PC-3 (cell line): ENCODE measurements at regions not wholly inside any gene's neighbourhood (a gene's known extent, or its start where the extent isn't known, plus 50 kb on each side); places are given as distances from the start of the nearest gene placed in this dataset.

Experiments used
- ATAC-seq: fragments of 200-7000 bp; cut with Tn5 transposase; 2 replicates; pipeline ENCODE4 v1.9.1; 2020; ENCODE audit warnings: mild to moderate bottlenecking, moderate library complexity
- BruUV-seq: library from RNA; stranded (reverse); fragments of 400-500 nt; replicated peaks from 2 replicates; lab custom pipeline; 2021; lab: Mats Ljungman, UMichigan
- CTCF ChIA-PET: fragments of 300-600 bp; sonication (Branson Sonifier 250); formaldehyde crosslinking; loops from one replicate; lab custom pipeline; 2022; ENCODE audit warnings: antibody characterized with exemption; lab: Charles Lee
- POLR2A ChIA-PET: fragments of 300-600 bp; sonication (Branson Sonifier 250); formaldehyde crosslinking; loops from one replicate; lab custom pipeline; 2022; ENCODE audit warnings: antibody characterized with exemption; ENCODE audit not compliant: unreplicated experiment; lab: Charles Lee
- DNase-seq: peaks from one replicate; pipeline ENCODE4 v3.0.0-alpha.2; 2015
- H2AFZ ChIP-seq: fragments of 300-600 bp; sonication (generic); 2 replicates; pipeline ENCODE4 v1.6.0; 2016; ENCODE audit warnings: antibody characterized with exemption, low read length
- H3F3A ChIP-seq: fragments of 300-600 bp; sonication (generic); one replicate; pipeline ENCODE4 v1.6.0; 2017; ENCODE audit warnings: antibody characterized with exemption, low read length, control low read depth, mild to moderate bottlenecking; ENCODE audit not compliant: unreplicated experiment
- H3K27ac ChIP-seq: fragments of 300-600 bp; sonication (generic); 2 replicates; pipeline ENCODE4 v1.5.1; 2016; ENCODE audit warnings: mild to moderate bottlenecking, low read length
- H3K27me3 ChIP-seq: fragments of 300-600 bp; sonication (generic); 2 replicates; pipeline ENCODE4 v1.6.1; 2016; ENCODE audit warnings: low read length, mixed read lengths
- H3K36me3 ChIP-seq: fragments of 300-600 bp; sonication (generic); 2 replicates; pipeline ENCODE4 v1.6.1; 2016; ENCODE audit warnings: low read depth, mixed run types, low read length, mixed read lengths
- H3K4me1 ChIP-seq: fragments of 300-600 bp; sonication (generic); 2 replicates; pipeline ENCODE4 v1.5.1; 2016; ENCODE audit warnings: low read length; ENCODE audit not compliant: insufficient read depth
- H3K4me2 ChIP-seq: fragments of 300-600 bp; sonication (generic); 2 replicates; pipeline ENCODE4 v1.6.0; 2016; ENCODE audit warnings: low read length
- H3K4me3 ChIP-seq: fragments of 300-600 bp; sonication (generic); 2 replicates; pipeline ENCODE4 v1.5.1; 2016; ENCODE audit warnings: mild to moderate bottlenecking, low read length, mixed read lengths
- H3K79me2 ChIP-seq: fragments of 300-600 bp; sonication (generic); 2 replicates; pipeline ENCODE4 v1.6.1; 2017; ENCODE audit warnings: low read length, mixed read lengths
- H3K9ac ChIP-seq: fragments of 300-600 bp; sonication (generic); 2 replicates; pipeline ENCODE4 v1.6.0; 2016; ENCODE audit warnings: mild to moderate bottlenecking, low read length
- H3K9me2 ChIP-seq: fragments of 300-600 bp; sonication (generic); replicated peaks from 2 replicates; pipeline ENCODE4 v1.6.1; 2016; ENCODE audit warnings: mixed run types, low read length, mixed read lengths
- H3K9me3 ChIP-seq: fragments of 300-600 bp; sonication (generic); 2 replicates; pipeline ENCODE4 v1.6.1; 2016; ENCODE audit warnings: low read length, mixed read lengths
- H4K20me1 ChIP-seq: fragments of 300-600 bp; sonication (generic); 2 replicates; pipeline ENCODE4 v1.6.1; 2016; ENCODE audit warnings: low read length, mixed read lengths
- CTCF ChIP-seq: fragments of 300-600 bp; sonication (generic); conservative IDR thresholded peaks from 2 replicates; pipeline ENCODE4 v1.5.1; 2017; ENCODE audit warnings: antibody characterized with exemption, low read depth, mild to moderate bottlenecking, low read length
- EZH2 ChIP-seq: fragments of 300-600 bp; sonication (generic); IDR thresholded peaks from one replicate; pipeline ENCODE4 v1.6.1; 2017; ENCODE audit warnings: antibody characterized with exemption, mild to moderate bottlenecking, low read length; ENCODE audit not compliant: unreplicated experiment
- EZH2phosphoT487 ChIP-seq: fragments of 300-600 bp; sonication (generic); IDR thresholded peaks from 2 replicates; pipeline ENCODE4 v1.6.1; 2018; ENCODE audit warnings: mild to moderate bottlenecking, antibody characterized with exemption, low read length, borderline replicate concordance
- intact Hi-C: fragments of 100-400 bp; cut with micrococcal nuclease; formaldehyde crosslinking; loops from 2 replicates; pipeline ENCODE4 v1.9.0; 2023

- H3K4me2 ChIP-seq = no peak overlapping the region
- H3F3A ChIP-seq = no peaks in the 10 kb centered on the region
- no peak overlapping the region for H3K9ac ChIP-seq
- no peaks in the 10 kb centered on the region for H3K4me1 ChIP-seq
- H3K79me2 ChIP-seq = no peaks in the 10 kb centered on the region
- DNase-seq (no peak), ATAC-seq (no peak)
- H3K9me2 ChIP-seq = no peaks in the 10 kb centered on the region
- H4K20me1 ChIP-seq = no peaks in the 10 kb centered on the region
- H3K9me3 ChIP-seq = no peaks in the 10 kb centered on the region
- H3K27me3 ChIP-seq = peaks cover 7% of the 10 kb centered on the region; the same call in 1 of the 2 replicates
- ChIA-PET POLR2A (no interaction called here), CTCF (no interaction called here)
- H2AFZ ChIP-seq = no peak overlapping the region
- intact Hi-C loops = no loop called here
- H3K27ac ChIP-seq = no peak overlapping the region
- no peak overlapping the region for H3K4me3 ChIP-seq
- H3K36me3 ChIP-seq = no peaks in the 10 kb centered on the region
- no peak for TF ChIP-seq EZH2phosphoT487
- TF ChIP-seq EZH2 = no peak
- TF ChIP-seq CTCF = no peak
- no TSS peak for BruUV-seq
These were observed 369.6 kb upstream of the RGMA start for GRCh38 chr15:93458597-93458996.

- TF ChIP-seq EZH2 = no peak
- no peak for TF ChIP-seq CTCF
- TF ChIP-seq EZH2phosphoT487 = no peak
- ATAC-seq (no peak), DNase-seq (no peak)
- H3K36me3 ChIP-seq = no peaks in the 10 kb centered on the region
- H3K4me3 ChIP-seq = no peak overlapping the region
- no peak overlapping the region for H2AFZ ChIP-seq
- intact Hi-C loops = no loop called here
- no peaks in the 10 kb centered on the region for H3K9me2 ChIP-seq
- H3K27me3 ChIP-seq = peaks cover 5% of the 10 kb centered on the region; the same call in 1 of the 2 replicates
- H3K79me2 ChIP-seq = no peaks in the 10 kb centered on the region
- H3K27ac ChIP-seq = no peak overlapping the region
- H3K4me2 ChIP-seq = no peak overlapping the region
- BruUV-seq = no TSS peak
- H3K9me3 ChIP-seq = no peaks in the 10 kb centered on the region
- CTCF ChIA-PET = no interaction called here
- H3F3A ChIP-seq = no peaks in the 10 kb centered on the region
- H3K9ac ChIP-seq = no peak overlapping the region
- no peaks in the 10 kb centered on the region for H4K20me1 ChIP-seq
- no peaks in the 10 kb centered on the region for H3K4me1 ChIP-seq
- POLR2A ChIA-PET = no interaction called here
These were observed 365.8 kb upstream of the RGMA start for GRCh38 chr15:93454788-93455187.

- no peaks in the 10 kb centered on the region for H3K4me1 ChIP-seq
- H2AFZ ChIP-seq = no peak overlapping the region
- no peaks in the 10 kb centered on the region for H3K36me3 ChIP-seq
- DNase-seq = no peak
- no peaks in the 10 kb centered on the region for H3K27me3 ChIP-seq
- BruUV-seq = no TSS peak
- no peak overlapping the region for H3K27ac ChIP-seq
- ATAC-seq = no peak
- H3K9ac ChIP-seq = no peak overlapping the region
- H3K4me3 ChIP-seq = no peak overlapping the region
- TF ChIP-seq EZH2 = no peak
- no peak for TF ChIP-seq EZH2phosphoT487
- no peak for TF ChIP-seq CTCF
- ChIA-PET POLR2A (no interaction called here), CTCF (no interaction called here)
- no peaks in the 10 kb centered on the region for H3K79me2 ChIP-seq
- no peaks in the 10 kb centered on the region for H3K9me2 ChIP-seq
- H3K9me3 ChIP-seq = no peaks in the 10 kb centered on the region
- H4K20me1 ChIP-seq = no peaks in the 10 kb centered on the region
- no peaks in the 10 kb centered on the region for H3F3A ChIP-seq
- intact Hi-C loops = no loop called here
- H3K4me2 ChIP-seq = no peak overlapping the region
These were observed 363.7 kb upstream of the RGMA start for GRCh38 chr15:93452537-93453211.
